WTC11 (cell line): ENCODE measurements at regions not wholly inside any gene's neighbourhood (a gene's known extent, or its start where the extent isn't known, plus 50 kb on each side); places are given as distances from the start of the nearest gene placed in this dataset.
"Not testable (repeated sequence)": the region's sequence is repeated elsewhere in the genome, so short reads cannot be mapped to it uniquely, and the experiment has no call there.

ENCODE experiments used
- ATAC-seq: fragments of 200-7000 bp; cut with Tn5 transposase; 2 replicates; pipeline ENCODE4 v1.10.0; 2021; ENCODE audit warnings: mild to moderate bottlenecking, moderate library complexity
- CTCF ChIA-PET: fragments of 300-600 bp; sonication (Branson Sonifier 250); formaldehyde crosslinking; loops from one replicate; lab custom pipeline; 2021; ENCODE audit warnings: antibody characterized with exemption; lab: Charles Lee
- POLR2A ChIA-PET: fragments of 350-600 bp; sonication (Branson Sonifier 250); formaldehyde crosslinking; loops from one replicate; lab custom pipeline; 2021; ENCODE audit warnings: antibody characterized with exemption; lab: Charles Lee
- DNase-seq: peaks from one replicate; pipeline ENCODE4 v3.0.0; 2021; ENCODE audit warnings: low spot score
- H3K27ac Mint-ChIP-seq: 2 replicates; pipeline ENCODE4 v1.8.0; 2021; ENCODE audit warnings: mixed read lengths
- H3K27me3 Mint-ChIP-seq: 2 replicates; pipeline ENCODE4 v1.8.0; 2021; ENCODE audit warnings: low read depth, mild to moderate bottlenecking, moderate library complexity, mixed read lengths
- H3K36me3 Mint-ChIP-seq: 2 replicates; pipeline ENCODE4 v1.8.0; 2021; ENCODE audit warnings: mixed read lengths
- H3K4me1 Mint-ChIP-seq: 2 replicates; pipeline ENCODE4 v1.8.0; 2022; ENCODE audit warnings: mixed read lengths
- H3K4me3 Mint-ChIP-seq: 2 replicates; pipeline ENCODE4 v1.8.0; 2021; ENCODE audit warnings: mild to moderate bottlenecking, moderate library complexity, mixed read lengths
- H3K9me3 Mint-ChIP-seq: 2 replicates; pipeline ENCODE4 v1.8.0; 2021; ENCODE audit warnings: mixed read lengths
- JUN ChIP-seq: sonication (generic); formaldehyde crosslinking; IDR thresholded peaks from 2 replicates; pipeline ENCODE4 v1.8.0; 2023; ENCODE audit warnings: mild to moderate bottlenecking, missing genetic modification reagents
- TCF7 ChIP-seq: sonication (generic); formaldehyde crosslinking; IDR thresholded peaks from 2 replicates; pipeline ENCODE4 v1.8.0; 2022; ENCODE audit warnings: mild to moderate bottlenecking, low read depth, missing genetic modification reagents, moderate library complexity
- TP53 ChIP-seq: sonication (generic); formaldehyde crosslinking; IDR thresholded peaks from 2 replicates; pipeline ENCODE4 v1.8.1; 2023; ENCODE audit warnings: mild to moderate bottlenecking, missing genetic modification reagents
- ZNF416 ChIP-seq: fragments of 250-450 bp; sonication (Bioruptor Pico); IDR thresholded peaks from 2 replicates; pipeline ENCODE4 v1.9.0; 2021; ENCODE audit warnings: mild to moderate bottlenecking, inconsistent platforms
- TF ChIP-seq, protein P1 (sequence below): sonication (generic); formaldehyde crosslinking; IDR thresholded peaks from 2 replicates; pipeline ENCODE4 v1.8.1; 2022; ENCODE audit warnings: mild to moderate bottlenecking, missing genetic modification reagents, moderate library complexity, borderline replicate concordance
- TF ChIP-seq, protein P2 (sequence below): fragments of 250-450 bp; sonication (Bioruptor Pico); IDR thresholded peaks from 2 replicates; pipeline ENCODE4 v2.1.2; 2022; ENCODE audit warnings: mild to moderate bottlenecking, moderate library complexity
- TF ChIP-seq, protein P3 (sequence below): sonication (generic); formaldehyde crosslinking; IDR thresholded peaks from 2 replicates; pipeline ENCODE4 v1.8.1; 2022; ENCODE audit warnings: low read depth, missing genetic modification reagents, borderline replicate concordance
- TF ChIP-seq, protein P4 (sequence below): sonication (generic); formaldehyde crosslinking; IDR thresholded peaks from 2 replicates; pipeline ENCODE4 v1.8.1; 2023; ENCODE audit warnings: mild to moderate bottlenecking, moderate library complexity, missing genetic modification reagents
- TF ChIP-seq, protein P5 (sequence below): sonication (generic); formaldehyde crosslinking; IDR thresholded peaks from 2 replicates; pipeline ENCODE4 v1.8.1; 2022; ENCODE audit warnings: missing genetic modification reagents, borderline replicate concordance
- TF ChIP-seq, protein P6 (sequence below): fragments of 250-450 bp; sonication (Bioruptor Pico); IDR thresholded peaks from 2 replicates; pipeline ENCODE4 v1.9.0; 2021; ENCODE audit warnings: mild to moderate bottlenecking

DNA sequence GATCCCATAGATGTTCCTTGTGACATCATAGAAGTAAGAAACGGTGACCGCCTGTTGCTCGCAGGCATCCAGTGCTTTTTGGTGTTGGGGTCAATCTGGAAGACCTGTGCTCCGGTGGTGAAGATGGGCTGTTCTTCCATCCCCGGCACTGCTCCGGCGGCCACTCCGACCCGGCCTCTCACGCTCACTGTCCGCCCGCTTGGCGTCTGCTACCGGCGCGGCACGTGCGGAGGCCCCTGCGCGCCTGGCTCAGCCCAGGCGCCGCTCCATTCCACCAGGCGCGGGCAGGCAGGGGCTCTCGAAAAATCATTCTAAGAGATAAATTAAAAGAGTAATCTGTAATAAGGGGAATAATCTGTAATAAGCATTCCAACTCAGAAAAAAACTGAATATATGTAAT lies 934.5 kb downstream of the TMEM121 start:
- DNase-seq: no peak
- CTCF ChIA-PET: no interaction called here

DNA sequence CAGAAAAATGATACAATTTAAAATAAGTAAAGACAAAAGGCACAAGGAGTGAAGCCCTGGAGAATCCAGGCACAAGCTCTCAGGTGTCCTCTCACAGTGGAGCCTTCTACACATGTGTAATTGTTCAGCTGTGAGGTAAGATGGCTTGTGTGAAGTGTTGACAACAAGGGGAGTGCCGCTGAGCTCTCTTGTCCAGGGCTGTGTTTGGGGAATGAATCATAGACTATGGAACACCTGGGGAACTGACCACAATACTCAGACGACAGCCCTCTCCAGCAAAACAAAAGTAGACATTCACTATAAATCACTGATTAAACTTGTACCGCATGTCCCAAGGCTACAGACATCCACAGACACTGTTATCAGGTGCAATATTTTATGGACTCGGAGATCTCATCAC lies 940.1 kb downstream of the TMEM121 start:
- not testable (repeated sequence) for H3K27ac Mint-ChIP-seq

More for the DNA sequence above, 934.5 kb downstream of the TMEM121 start:
- Mint-ChIP-seq H3K27ac (no peak overlapping the region), H3K4me1 (no peaks in the 10 kb centered on the region), H3K36me3 (peaks cover 57% of the 10 kb centered on the region), H3K4me3 (no peak overlapping the region), H3K9me3 (peaks cover 64% of the 10 kb centered on the region), H3K27me3 (peaks cover 6% of the 10 kb centered on the region)
- TF ChIP-seq TP53 (CRISPR knock-in tag): no peak
- TF ChIP-seq ZNF416 (CRISPR knock-in tag): no peak
- no peak for TF ChIP-seq JUN (CRISPR knock-in tag)
- TF ChIP-seq, protein P1, sequence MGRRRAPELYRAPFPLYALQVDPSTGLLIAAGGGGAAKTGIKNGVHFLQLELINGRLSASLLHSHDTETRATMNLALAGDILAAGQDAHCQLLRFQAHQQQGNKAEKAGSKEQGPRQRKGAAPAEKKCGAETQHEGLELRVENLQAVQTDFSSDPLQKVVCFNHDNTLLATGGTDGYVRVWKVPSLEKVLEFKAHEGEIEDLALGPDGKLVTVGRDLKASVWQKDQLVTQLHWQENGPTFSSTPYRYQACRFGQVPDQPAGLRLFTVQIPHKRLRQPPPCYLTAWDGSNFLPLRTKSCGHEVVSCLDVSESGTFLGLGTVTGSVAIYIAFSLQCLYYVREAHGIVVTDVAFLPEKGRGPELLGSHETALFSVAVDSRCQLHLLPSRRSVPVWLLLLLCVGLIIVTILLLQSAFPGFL (CRISPR knock-in tag): no peak
- no peak for TF ChIP-seq TCF7 (CRISPR knock-in tag)
- TF ChIP-seq, protein P2, sequence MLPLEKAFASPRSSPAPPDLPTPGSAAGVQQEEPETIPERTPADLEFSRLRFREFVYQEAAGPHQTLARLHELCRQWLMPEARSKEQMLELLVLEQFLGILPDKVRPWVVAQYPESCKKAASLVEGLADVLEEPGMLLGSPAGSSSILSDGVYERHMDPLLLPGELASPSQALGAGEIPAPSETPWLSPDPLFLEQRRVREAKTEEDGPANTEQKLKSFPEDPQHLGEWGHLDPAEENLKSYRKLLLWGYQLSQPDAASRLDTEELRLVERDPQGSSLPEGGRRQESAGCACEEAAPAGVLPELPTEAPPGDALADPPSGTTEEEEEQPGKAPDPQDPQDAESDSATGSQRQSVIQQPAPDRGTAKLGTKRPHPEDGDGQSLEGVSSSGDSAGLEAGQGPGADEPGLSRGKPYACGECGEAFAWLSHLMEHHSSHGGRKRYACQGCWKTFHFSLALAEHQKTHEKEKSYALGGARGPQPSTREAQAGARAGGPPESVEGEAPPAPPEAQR (CRISPR knock-in tag): no peak
- TF ChIP-seq, protein P3, sequence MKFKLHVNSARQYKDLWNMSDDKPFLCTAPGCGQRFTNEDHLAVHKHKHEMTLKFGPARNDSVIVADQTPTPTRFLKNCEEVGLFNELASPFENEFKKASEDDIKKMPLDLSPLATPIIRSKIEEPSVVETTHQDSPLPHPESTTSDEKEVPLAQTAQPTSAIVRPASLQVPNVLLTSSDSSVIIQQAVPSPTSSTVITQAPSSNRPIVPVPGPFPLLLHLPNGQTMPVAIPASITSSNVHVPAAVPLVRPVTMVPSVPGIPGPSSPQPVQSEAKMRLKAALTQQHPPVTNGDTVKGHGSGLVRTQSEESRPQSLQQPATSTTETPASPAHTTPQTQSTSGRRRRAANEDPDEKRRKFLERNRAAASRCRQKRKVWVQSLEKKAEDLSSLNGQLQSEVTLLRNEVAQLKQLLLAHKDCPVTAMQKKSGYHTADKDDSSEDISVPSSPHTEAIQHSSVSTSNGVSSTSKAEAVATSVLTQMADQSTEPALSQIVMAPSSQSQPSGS (CRISPR knock-in tag): no peak
- TF ChIP-seq, protein P4, sequence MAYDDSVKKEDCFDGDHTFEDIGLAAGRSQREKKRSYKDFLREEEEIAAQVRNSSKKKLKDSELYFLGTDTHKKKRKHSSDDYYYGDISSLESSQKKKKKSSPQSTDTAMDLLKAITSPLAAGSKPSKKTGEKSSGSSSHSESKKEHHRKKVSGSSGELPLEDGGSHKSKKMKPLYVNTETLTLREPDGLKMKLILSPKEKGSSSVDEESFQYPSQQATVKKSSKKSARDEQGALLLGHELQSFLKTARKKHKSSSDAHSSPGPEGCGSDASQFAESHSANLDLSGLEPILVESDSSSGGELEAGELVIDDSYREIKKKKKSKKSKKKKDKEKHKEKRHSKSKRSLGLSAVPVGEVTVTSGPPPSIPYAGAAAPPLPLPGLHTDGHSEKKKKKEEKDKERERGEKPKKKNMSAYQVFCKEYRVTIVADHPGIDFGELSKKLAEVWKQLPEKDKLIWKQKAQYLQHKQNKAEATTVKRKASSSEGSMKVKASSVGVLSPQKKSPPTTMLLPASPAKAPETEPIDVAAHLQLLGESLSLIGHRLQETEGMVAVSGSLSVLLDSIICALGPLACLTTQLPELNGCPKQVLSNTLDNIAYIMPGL: no peak
- TF ChIP-seq, protein P5, sequence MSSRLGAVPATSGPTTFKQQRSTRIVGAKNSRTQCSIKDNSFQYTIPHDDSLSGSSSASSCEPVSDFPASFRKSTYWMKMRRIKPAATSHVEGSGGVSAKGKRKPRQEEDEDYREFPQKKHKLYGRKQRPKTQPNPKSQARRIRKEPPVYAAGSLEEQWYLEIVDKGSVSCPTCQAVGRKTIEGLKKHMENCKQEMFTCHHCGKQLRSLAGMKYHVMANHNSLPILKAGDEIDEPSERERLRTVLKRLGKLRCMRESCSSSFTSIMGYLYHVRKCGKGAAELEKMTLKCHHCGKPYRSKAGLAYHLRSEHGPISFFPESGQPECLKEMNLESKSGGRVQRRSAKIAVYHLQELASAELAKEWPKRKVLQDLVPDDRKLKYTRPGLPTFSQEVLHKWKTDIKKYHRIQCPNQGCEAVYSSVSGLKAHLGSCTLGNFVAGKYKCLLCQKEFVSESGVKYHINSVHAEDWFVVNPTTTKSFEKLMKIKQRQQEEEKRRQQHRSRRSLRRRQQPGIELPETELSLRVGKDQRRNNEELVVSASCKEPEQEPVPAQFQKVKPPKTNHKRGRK (CRISPR knock-in tag): no peak
- TF ChIP-seq, protein P6, sequence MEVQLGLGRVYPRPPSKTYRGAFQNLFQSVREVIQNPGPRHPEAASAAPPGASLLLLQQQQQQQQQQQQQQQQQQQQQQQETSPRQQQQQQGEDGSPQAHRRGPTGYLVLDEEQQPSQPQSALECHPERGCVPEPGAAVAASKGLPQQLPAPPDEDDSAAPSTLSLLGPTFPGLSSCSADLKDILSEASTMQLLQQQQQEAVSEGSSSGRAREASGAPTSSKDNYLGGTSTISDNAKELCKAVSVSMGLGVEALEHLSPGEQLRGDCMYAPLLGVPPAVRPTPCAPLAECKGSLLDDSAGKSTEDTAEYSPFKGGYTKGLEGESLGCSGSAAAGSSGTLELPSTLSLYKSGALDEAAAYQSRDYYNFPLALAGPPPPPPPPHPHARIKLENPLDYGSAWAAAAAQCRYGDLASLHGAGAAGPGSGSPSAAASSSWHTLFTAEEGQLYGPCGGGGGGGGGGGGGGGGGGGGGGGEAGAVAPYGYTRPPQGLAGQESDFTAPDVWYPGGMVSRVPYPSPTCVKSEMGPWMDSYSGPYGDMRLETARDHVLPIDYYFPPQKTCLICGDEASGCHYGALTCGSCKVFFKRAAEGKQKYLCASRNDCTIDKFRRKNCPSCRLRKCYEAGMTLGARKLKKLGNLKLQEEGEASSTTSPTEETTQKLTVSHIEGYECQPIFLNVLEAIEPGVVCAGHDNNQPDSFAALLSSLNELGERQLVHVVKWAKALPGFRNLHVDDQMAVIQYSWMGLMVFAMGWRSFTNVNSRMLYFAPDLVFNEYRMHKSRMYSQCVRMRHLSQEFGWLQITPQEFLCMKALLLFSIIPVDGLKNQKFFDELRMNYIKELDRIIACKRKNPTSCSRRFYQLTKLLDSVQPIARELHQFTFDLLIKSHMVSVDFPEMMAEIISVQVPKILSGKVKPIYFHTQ (CRISPR knock-in tag): no peak
- POLR2A ChIA-PET: no interaction called here
- no peak for ATAC-seq

DNA sequence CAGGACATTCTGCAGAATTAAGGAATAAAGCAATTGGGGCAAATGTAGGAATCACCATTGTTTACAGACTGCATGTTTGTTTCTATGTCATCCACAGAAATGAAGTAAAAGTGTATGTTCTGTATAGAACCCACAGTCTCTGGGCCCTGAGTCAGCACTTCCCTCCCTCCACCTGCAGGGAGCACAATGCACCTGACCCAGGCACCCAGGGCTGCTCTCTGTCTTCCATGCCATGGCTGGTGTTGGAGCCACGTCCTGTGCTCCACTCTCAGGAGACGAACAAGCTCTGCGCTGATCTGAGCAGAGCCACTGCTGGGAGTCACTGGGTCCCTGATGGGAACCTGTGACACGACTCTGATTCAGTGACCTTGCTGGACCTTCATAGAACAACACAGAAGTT lies 942.5 kb downstream of the TMEM121 start:
- CTCF ChIA-PET: not testable (repeated sequence)

More for the DNA sequence above, 940.1 kb downstream of the TMEM121 start:
- POLR2A ChIA-PET, H3K27me3 Mint-ChIP-seq, ATAC-seq, H3K4me1 Mint-ChIP-seq, H3K4me3 Mint-ChIP-seq, CTCF ChIA-PET, DNase-seq: not testable (repeated sequence)
- peaks cover 65% of the 10 kb centered on the region for H3K36me3 Mint-ChIP-seq
- H3K9me3 Mint-ChIP-seq: peaks cover 66% of the 10 kb centered on the region

DNA sequence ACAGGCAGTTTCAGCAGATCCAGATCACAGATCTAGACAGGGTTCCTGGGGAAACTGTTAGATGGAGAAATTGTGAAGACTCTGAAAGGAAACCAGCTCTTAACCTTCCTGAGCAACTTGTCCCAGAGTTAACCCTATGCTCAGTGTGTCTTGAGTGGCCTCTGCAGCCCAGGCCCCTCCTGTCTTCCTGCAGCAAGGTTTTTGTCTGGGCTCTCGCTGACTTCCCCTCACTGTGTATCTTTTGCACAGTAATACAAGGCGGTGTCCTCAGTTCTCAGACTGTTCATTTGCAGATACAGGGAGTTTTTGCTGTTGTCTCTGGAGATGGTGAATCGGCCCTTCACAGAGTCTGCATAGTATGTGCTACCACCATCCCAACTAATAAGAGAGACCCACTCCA lies 943.6 kb downstream of the TMEM121 start:
- CTCF ChIA-PET, POLR2A ChIA-PET: not testable (repeated sequence)
- H3K9me3 Mint-ChIP-seq: peaks cover 65% of the 10 kb centered on the region

More for the DNA sequence above, 942.5 kb downstream of the TMEM121 start:
- H3K4me1 Mint-ChIP-seq, H3K27ac Mint-ChIP-seq, H3K27me3 Mint-ChIP-seq, POLR2A ChIA-PET, DNase-seq, H3K4me3 Mint-ChIP-seq, ATAC-seq: not testable (repeated sequence)
- peaks cover 56% of the 10 kb centered on the region for H3K36me3 Mint-ChIP-seq
- peaks cover 64% of the 10 kb centered on the region for H3K9me3 Mint-ChIP-seq

DNA sequence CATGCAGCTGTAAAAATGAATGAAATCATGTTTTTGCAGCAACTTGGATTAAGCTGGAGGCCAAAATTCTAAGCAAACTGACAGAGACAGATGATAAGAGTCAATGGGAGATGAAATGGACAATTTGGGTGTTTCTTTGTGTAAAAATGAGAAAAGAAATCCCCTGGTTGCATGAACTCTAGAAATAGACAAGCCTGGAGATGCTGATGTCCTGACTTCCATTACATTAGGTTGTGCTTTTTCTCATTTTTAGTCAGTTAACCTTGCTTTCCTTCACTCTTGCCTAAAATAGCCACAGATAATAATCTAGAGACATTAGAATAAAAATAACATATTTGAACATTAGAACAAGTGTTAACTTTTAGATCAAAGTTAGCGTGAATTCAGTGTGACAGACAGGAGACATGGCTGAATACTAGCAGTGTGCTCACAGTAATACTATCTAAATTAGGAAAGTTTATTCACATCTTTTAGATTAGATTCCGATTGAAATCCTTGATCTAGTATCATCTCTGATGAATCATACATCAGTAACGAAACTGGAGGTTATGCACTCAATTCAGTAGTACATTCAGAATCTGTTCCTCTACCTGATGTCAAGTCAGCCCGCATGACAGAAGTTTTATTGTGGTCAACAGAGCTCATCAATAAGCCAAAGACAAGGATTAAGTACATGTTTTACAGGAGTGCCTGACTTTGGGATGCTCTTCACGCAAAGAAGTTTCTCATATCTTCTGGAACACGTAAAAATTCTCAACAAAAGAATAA lies 948.1 kb downstream of the TMEM121 start:
- CTCF ChIA-PET: not testable (repeated sequence)

More for the DNA sequence above, 943.6 kb downstream of the TMEM121 start:
- peaks cover 57% of the 10 kb centered on the region for H3K36me3 Mint-ChIP-seq
- DNase-seq, H3K27ac Mint-ChIP-seq, ATAC-seq, H3K4me1 Mint-ChIP-seq, H3K27me3 Mint-ChIP-seq, H3K4me3 Mint-ChIP-seq: not testable (repeated sequence)

DNA sequence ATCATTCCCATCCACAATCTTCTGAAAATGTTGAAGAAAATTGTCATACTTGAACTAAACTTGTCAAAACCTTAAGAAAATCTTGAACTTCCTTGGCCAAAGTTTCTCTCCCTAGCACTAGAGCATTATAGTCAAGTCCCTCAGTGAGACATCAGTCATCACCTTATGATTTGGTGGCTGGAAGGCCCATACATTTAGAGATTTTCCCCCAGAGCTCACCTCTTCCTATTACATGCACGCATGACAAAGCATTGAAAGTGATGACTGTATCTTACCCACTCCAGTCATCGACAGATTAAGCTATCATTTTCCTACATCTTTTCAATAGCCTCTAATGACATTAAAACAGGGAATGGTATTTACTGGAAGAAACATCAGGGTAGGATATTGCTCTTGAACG lies 948.8 kb downstream of the TMEM121 start:
- CTCF ChIA-PET, POLR2A ChIA-PET, ATAC-seq, H3K4me1 Mint-ChIP-seq, H3K27ac Mint-ChIP-seq, H3K4me3 Mint-ChIP-seq, H3K27me3 Mint-ChIP-seq, DNase-seq: not testable (repeated sequence)
- peaks cover 33% of the 10 kb centered on the region for H3K9me3 Mint-ChIP-seq
- peaks cover 23% of the 10 kb centered on the region for H3K36me3 Mint-ChIP-seq

More for the DNA sequence above, 948.1 kb downstream of the TMEM121 start:
- ATAC-seq, H3K4me3 Mint-ChIP-seq, DNase-seq, POLR2A ChIA-PET, H3K27ac Mint-ChIP-seq, H3K27me3 Mint-ChIP-seq, H3K4me1 Mint-ChIP-seq: not testable (repeated sequence)
- Mint-ChIP-seq H3K9me3 (peaks cover 40% of the 10 kb centered on the region), H3K36me3 (peaks cover 31% of the 10 kb centered on the region)
